NCI-H1105 treated with DMSO at 0.1 percent for 48 hours (cell line): ENCODE measurements at regions not wholly inside any gene's neighbourhood (a gene's known extent, or its start where the extent isn't known, plus 50 kb on each side); places are given as distances from the start of the nearest gene placed in this dataset.

Experiments
- DNase-seq: peaks from one replicate; lab custom pipeline; 2025; lab: John Stamatoyannopoulos, UW

GRCh38 chr4:8796096-8796495 lies 75.5 kb downstream of the HMX1 start:
- no peak for DNase-seq

- no peak for DNase-seq
Measured at GRCh38 chr4:8795140-8795539, 76.5 kb downstream of the HMX1 start.

- no peak for DNase-seq
Measured at GRCh38 chr4:8794491-8794890, 77.1 kb downstream of the HMX1 start.

GRCh38 chr4:8793571-8794160 lies 78.0 kb downstream of the HMX1 start:
- DNase-seq: no peak

GRCh38 chr4:8792491-8792890 lies 79.1 kb downstream of the HMX1 start:
- DNase-seq: no peak

- no peak for DNase-seq
Measured at GRCh38 chr4:8791609-8792008, 80.0 kb downstream of the HMX1 start.

- DNase-seq: no peak
Measured at GRCh38 chr4:8790749-8791148, 80.9 kb downstream of the HMX1 start.

GRCh38 chr4:8788174-8788573 lies 83.5 kb downstream of the HMX1 start:
- DNase-seq: no peak

GRCh38 chr4:8786166-8786565 lies 85.5 kb downstream of the HMX1 start:
- no peak for DNase-seq

- DNase-seq: no peak
Measured at GRCh38 chr4:8785656-8786142, 85.9 kb downstream of the HMX1 start.

- DNase-seq: no peak
Measured at GRCh38 chr4:8783736-8784135, 87.9 kb downstream of the HMX1 start.

- no peak for DNase-seq
Measured at GRCh38 chr4:8782135-8782534, 89.5 kb downstream of the HMX1 start.

- no peak for DNase-seq
Measured at GRCh38 chr4:8781641-8782040, 90.0 kb downstream of the HMX1 start.

- DNase-seq: no peak
Measured at GRCh38 chr4:8780596-8781368, 90.9 kb downstream of the HMX1 start.

- DNase-seq: no peak
Measured at GRCh38 chr4:8780086-8780485, 91.6 kb downstream of the HMX1 start.

- DNase-seq: no peak
Measured at GRCh38 chr4:8779490-8779932, 92.1 kb downstream of the HMX1 start.

GRCh38 chr4:8778760-8779159 lies 92.9 kb downstream of the HMX1 start:
- DNase-seq: no peak

GRCh38 chr4:8778291-8778690 lies 93.3 kb downstream of the HMX1 start:
- DNase-seq: no peak

- no peak for DNase-seq
Measured at GRCh38 chr4:8777320-8778196, 94.1 kb downstream of the HMX1 start.

GRCh38 chr4:8776366-8776765 lies 95.3 kb downstream of the HMX1 start:
- DNase-seq: no peak

- DNase-seq: no peak
Measured at GRCh38 chr4:8775751-8776355, 95.8 kb downstream of the HMX1 start.

GRCh38 chr4:8775121-8775520 lies 96.5 kb downstream of the HMX1 start:
- DNase-seq: no peak
